ENCODE measurements at regions not wholly inside any gene's neighbourhood (a gene's known extent, or its start where the extent isn't known, plus 50 kb on each side); places are given as distances from the start of the nearest gene placed in this dataset.

DNA sequence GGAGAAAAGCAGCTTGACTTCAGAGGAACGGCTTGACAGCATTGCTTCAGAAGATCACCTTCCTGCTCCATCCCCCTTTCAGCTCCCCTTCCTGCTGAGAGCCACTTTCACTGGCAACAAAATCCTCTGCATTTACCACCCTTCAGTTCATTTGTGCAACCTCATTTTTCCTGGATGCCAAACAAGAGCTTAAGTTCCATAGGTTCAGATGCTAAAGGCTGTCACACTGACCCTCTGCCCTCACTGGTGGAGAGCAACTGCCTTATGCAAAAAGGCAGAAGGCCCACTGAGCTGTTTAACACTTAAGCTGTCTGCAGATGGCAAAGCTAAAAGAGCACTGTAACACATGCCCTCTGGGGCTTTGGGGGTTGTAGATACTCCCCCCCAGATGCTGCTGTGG, 131.2 kb upstream of the SPACA1 start:
- TF ChIP-seq CTCF (IDR thresholded peaks at IDR 0.05) (no peak), POLR2A (IDR thresholded peaks at IDR 0.05) (no peak)

Data from breast epithelium (tissue), 3 donors.